ENCODE measurements at regions not wholly inside any gene's neighbourhood (a gene's known extent, or its start where the extent isn't known, plus 50 kb on each side); places are given as distances from the start of the nearest gene placed in this dataset.

DNA sequence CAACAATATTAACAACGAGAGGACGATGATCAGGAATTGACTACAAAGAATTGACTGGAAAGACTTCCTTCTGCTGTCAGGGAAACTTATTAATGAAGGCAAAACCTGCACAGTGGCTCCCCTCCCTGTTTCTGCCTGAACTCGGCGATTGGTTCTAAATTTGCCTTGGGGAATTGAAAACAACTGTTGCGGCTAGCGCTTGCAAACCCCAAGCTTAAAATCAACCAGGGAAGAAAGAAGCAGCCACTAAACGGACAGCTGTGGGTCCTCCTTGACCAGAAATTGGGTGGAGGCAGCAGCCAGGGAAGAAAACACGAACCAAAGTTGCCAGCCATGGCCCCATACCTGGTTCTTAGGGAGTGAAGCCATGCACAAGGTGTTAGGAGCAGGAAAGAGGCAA lies 383.5 kb upstream of the CADM1 start:
- TF ChIP-seq, protein P1, sequence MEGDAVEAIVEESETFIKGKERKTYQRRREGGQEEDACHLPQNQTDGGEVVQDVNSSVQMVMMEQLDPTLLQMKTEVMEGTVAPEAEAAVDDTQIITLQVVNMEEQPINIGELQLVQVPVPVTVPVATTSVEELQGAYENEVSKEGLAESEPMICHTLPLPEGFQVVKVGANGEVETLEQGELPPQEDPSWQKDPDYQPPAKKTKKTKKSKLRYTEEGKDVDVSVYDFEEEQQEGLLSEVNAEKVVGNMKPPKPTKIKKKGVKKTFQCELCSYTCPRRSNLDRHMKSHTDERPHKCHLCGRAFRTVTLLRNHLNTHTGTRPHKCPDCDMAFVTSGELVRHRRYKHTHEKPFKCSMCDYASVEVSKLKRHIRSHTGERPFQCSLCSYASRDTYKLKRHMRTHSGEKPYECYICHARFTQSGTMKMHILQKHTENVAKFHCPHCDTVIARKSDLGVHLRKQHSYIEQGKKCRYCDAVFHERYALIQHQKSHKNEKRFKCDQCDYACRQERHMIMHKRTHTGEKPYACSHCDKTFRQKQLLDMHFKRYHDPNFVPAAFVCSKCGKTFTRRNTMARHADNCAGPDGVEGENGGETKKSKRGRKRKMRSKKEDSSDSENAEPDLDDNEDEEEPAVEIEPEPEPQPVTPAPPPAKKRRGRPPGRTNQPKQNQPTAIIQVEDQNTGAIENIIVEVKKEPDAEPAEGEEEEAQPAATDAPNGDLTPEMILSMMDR (conservative IDR thresholded peaks at IDR 0.05 in 1 of 2, IDR thresholded peaks at IDR 0.05 in 1 of 2; ENCODE audit: low read depth in 1 of 2, low read length in 2 of 2): no peak
- no peak for TF ChIP-seq EZH2 (IDR thresholded peaks at IDR 0.05; ENCODE audit: low read length, missing control alignments)
